ENCODE measurements at regions not wholly inside any gene's neighbourhood (a gene's known extent, or its start where the extent isn't known, plus 50 kb on each side); places are given as distances from the start of the nearest gene placed in this dataset.

- no peak for DNase-seq (ENCODE audit: low read depth)
Measured at GRCh38 chr6:165910184-165910966, 247.3 kb upstream of the PDE10A start.

- DNase-seq (ENCODE audit: low read depth) = no peak
Measured at GRCh38 chr6:165906736-165907135, 243.7 kb upstream of the PDE10A start.

- no peak for DNase-seq (ENCODE audit: low read depth)
Measured at GRCh38 chr6:165905744-165906143, 242.7 kb upstream of the PDE10A start.

- no peak for DNase-seq (ENCODE audit: low read depth)
Measured at GRCh38 chr6:165900970-165901369, 237.9 kb upstream of the PDE10A start.

GRCh38 chr6:165899611-165900010 lies 236.6 kb upstream of the PDE10A start:
- no peak for DNase-seq (ENCODE audit: low read depth)

GRCh38 chr6:165895421-165896165 lies 232.6 kb upstream of the PDE10A start:
- DNase-seq (ENCODE audit: low read depth) = no peak

GRCh38 chr6:165894171-165894825 lies 231.3 kb upstream of the PDE10A start:
- DNase-seq (ENCODE audit: low read depth) = no peak

- no peak for DNase-seq (ENCODE audit: low read depth)
Measured at GRCh38 chr6:165893431-165893830, 230.4 kb upstream of the PDE10A start.

- no peak for DNase-seq (ENCODE audit: low read depth)
Measured at GRCh38 chr6:165891320-165891719, 228.3 kb upstream of the PDE10A start.

- no peak for DNase-seq (ENCODE audit: low read depth)
Measured at GRCh38 chr6:165890404-165890735, 227.3 kb upstream of the PDE10A start.

- no peak for DNase-seq (ENCODE audit: low read depth)
Measured at GRCh38 chr6:165889636-165890403, 226.8 kb upstream of the PDE10A start.

- DNase-seq (ENCODE audit: low read depth) = no peak
Measured at GRCh38 chr6:165886169-165886568, 223.1 kb upstream of the PDE10A start.

GRCh38 chr6:165884813-165885765 lies 222.0 kb upstream of the PDE10A start:
- peak; percentile 24 for DNase-seq (ENCODE audit: low read depth)

GRCh38 chr6:165883851-165884640 lies 221.0 kb upstream of the PDE10A start:
- no peak for DNase-seq (ENCODE audit: low read depth)

GRCh38 chr6:165881806-165882205 lies 218.8 kb upstream of the PDE10A start:
- DNase-seq (ENCODE audit: low read depth) = no peak

- no peak for DNase-seq (ENCODE audit: low read depth)
Measured at GRCh38 chr6:165880686-165881085, 217.6 kb upstream of the PDE10A start.

GRCh38 chr6:165877773-165878172 lies 214.7 kb upstream of the PDE10A start:
- no peak for DNase-seq (ENCODE audit: low read depth)

- no peak for DNase-seq (ENCODE audit: low read depth)
Measured at GRCh38 chr6:165877192-165877591, 214.2 kb upstream of the PDE10A start.

GRCh38 chr6:165876588-165876987 lies 213.5 kb upstream of the PDE10A start:
- no peak for DNase-seq (ENCODE audit: low read depth)

- no peak for DNase-seq (ENCODE audit: low read depth)
Measured at GRCh38 chr6:165875946-165876345, 212.9 kb upstream of the PDE10A start.

Measured in non-pigmented ciliary epithelial cell (primary cell).